ENCODE measurements at regions not wholly inside any gene's neighbourhood (a gene's known extent, or its start where the extent isn't known, plus 50 kb on each side); places are given as distances from the start of the nearest gene placed in this dataset.

GRCh38 chr2:120947982-120948661, 212.5 kb downstream of the GLI2 start:
- Histone ChIP-seq H3K9ac (ENCODE audit: low read depth in 1 of 3, low read length in 3 of 3) (peak overlapping the region in 1 of 3 donors; percentile 40), H3K4me1 (ENCODE audit: control insufficient read depth in 3 of 3, insufficient read depth in 3 of 3, low read length in 3 of 3) (peaks cover 13 to 18% (median 14%) of the 10 kb centered on the region in 3 donors), H3K27ac (ENCODE audit: low read depth, low read length) (no peak overlapping the region), H3K9me3 (ENCODE audit: control insufficient read depth in 3 of 3, low read length in 3 of 3) (no peaks in the 10 kb centered on the region), H3K4me3 (ENCODE audit: low read length in 3 of 3) (no peak overlapping the region), H3K36me3 (ENCODE audit: control insufficient read depth in 3 of 3, insufficient read depth in 3 of 3, low read length in 3 of 3) (no peaks in the 10 kb centered on the region), H3K27me3 (ENCODE audit: control insufficient read depth in 3 of 3, insufficient read depth in 3 of 3, low read length in 3 of 3) (no peaks in the 10 kb centered on the region)

GRCh38 chr2:120948662-120949011, 213.0 kb downstream of the GLI2 start:
- Histone ChIP-seq H3K27me3 (ENCODE audit: control insufficient read depth in 3 of 3, insufficient read depth in 3 of 3, low read length in 3 of 3) (no peaks in the 10 kb centered on the region), H3K9me3 (ENCODE audit: control insufficient read depth in 3 of 3, low read length in 3 of 3) (no peaks in the 10 kb centered on the region), H3K36me3 (ENCODE audit: control insufficient read depth in 3 of 3, insufficient read depth in 3 of 3, low read length in 3 of 3) (no peaks in the 10 kb centered on the region), H3K4me3 (ENCODE audit: low read length in 3 of 3) (no peak overlapping the region), H3K27ac (ENCODE audit: low read depth, low read length) (no peak overlapping the region), H3K9ac (ENCODE audit: low read depth in 1 of 3, low read length in 3 of 3) (peak overlapping the region in 1 of 3 donors; percentile 40), H3K4me1 (ENCODE audit: control insufficient read depth in 3 of 3, insufficient read depth in 3 of 3, low read length in 3 of 3) (peaks cover 13 to 18% (median 14%) of the 10 kb centered on the region in 3 donors)

- no peaks in the 10 kb centered on the region for H3K36me3 ChIP-seq (ENCODE audit: control insufficient read depth in 3 of 3, insufficient read depth in 3 of 3, low read length in 3 of 3)
- peaks cover 13 to 18% (median 14%) of the 10 kb centered on the region in 3 donors for H3K4me1 ChIP-seq (ENCODE audit: control insufficient read depth in 3 of 3, insufficient read depth in 3 of 3, low read length in 3 of 3)
- no peak overlapping the region for H3K27ac ChIP-seq (ENCODE audit: low read depth, low read length)
- H3K9ac ChIP-seq (ENCODE audit: low read depth in 1 of 3, low read length in 3 of 3) = peak overlapping the region in 1 of 3 donors; percentile 40
- no peaks in the 10 kb centered on the region for H3K9me3 ChIP-seq (ENCODE audit: control insufficient read depth in 3 of 3, low read length in 3 of 3)
- H3K27me3 ChIP-seq (ENCODE audit: control insufficient read depth in 3 of 3, insufficient read depth in 3 of 3, low read length in 3 of 3) = no peaks in the 10 kb centered on the region
- no peak overlapping the region for H3K4me3 ChIP-seq (ENCODE audit: low read length in 3 of 3)
Measured at GRCh38 chr2:120949027-120949956, 213.6 kb downstream of the GLI2 start.

GRCh38 chr2:120949957-120950590, 214.4 kb downstream of the GLI2 start:
- Histone ChIP-seq H3K9ac (ENCODE audit: low read depth in 1 of 3, low read length in 3 of 3) (no peak overlapping the region), H3K27me3 (ENCODE audit: control insufficient read depth in 3 of 3, insufficient read depth in 3 of 3, low read length in 3 of 3) (no peaks in the 10 kb centered on the region), H3K9me3 (ENCODE audit: control insufficient read depth in 3 of 3, low read length in 3 of 3) (no peaks in the 10 kb centered on the region), H3K36me3 (ENCODE audit: control insufficient read depth in 3 of 3, insufficient read depth in 3 of 3, low read length in 3 of 3) (no peaks in the 10 kb centered on the region), H3K4me1 (ENCODE audit: control insufficient read depth in 3 of 3, insufficient read depth in 3 of 3, low read length in 3 of 3) (peaks cover 13 to 18% (median 14%) of the 10 kb centered on the region in 3 donors), H3K27ac (ENCODE audit: low read depth, low read length) (no peak overlapping the region), H3K4me3 (ENCODE audit: low read length in 3 of 3) (no peak overlapping the region)

GRCh38 chr2:120951693-120952092, 216.0 kb downstream of the GLI2 start:
- peaks cover 13 to 18% (median 14%) of the 10 kb centered on the region in 3 donors for H3K4me1 ChIP-seq (ENCODE audit: control insufficient read depth in 3 of 3, insufficient read depth in 3 of 3, low read length in 3 of 3)
- H3K27me3 ChIP-seq (ENCODE audit: control insufficient read depth in 3 of 3, insufficient read depth in 3 of 3, low read length in 3 of 3) = no peaks in the 10 kb centered on the region
- no peaks in the 10 kb centered on the region for H3K9me3 ChIP-seq (ENCODE audit: control insufficient read depth in 3 of 3, low read length in 3 of 3)
- H3K4me3 ChIP-seq (ENCODE audit: low read length in 3 of 3) = no peak overlapping the region
- H3K36me3 ChIP-seq (ENCODE audit: control insufficient read depth in 3 of 3, insufficient read depth in 3 of 3, low read length in 3 of 3) = peaks cover 0 to 2% (median 0%) of the 10 kb centered on the region in 3 donors
- no peak overlapping the region for H3K27ac ChIP-seq (ENCODE audit: low read depth, low read length)
- H3K9ac ChIP-seq (ENCODE audit: low read depth in 1 of 3, low read length in 3 of 3) = no peak overlapping the region

GRCh38 chr2:120952318-120952717, 216.7 kb downstream of the GLI2 start:
- Histone ChIP-seq H3K4me1 (ENCODE audit: control insufficient read depth in 3 of 3, insufficient read depth in 3 of 3, low read length in 3 of 3) (peaks cover 13 to 22% (median 14%) of the 10 kb centered on the region in 3 donors), H3K4me3 (ENCODE audit: low read length in 3 of 3) (no peak overlapping the region), H3K9me3 (ENCODE audit: control insufficient read depth in 3 of 3, low read length in 3 of 3) (no peaks in the 10 kb centered on the region), H3K27me3 (ENCODE audit: control insufficient read depth in 3 of 3, insufficient read depth in 3 of 3, low read length in 3 of 3) (no peaks in the 10 kb centered on the region), H3K9ac (ENCODE audit: low read depth in 1 of 3, low read length in 3 of 3) (no peak overlapping the region), H3K27ac (ENCODE audit: low read depth, low read length) (no peak overlapping the region), H3K36me3 (ENCODE audit: control insufficient read depth in 3 of 3, insufficient read depth in 3 of 3, low read length in 3 of 3) (peaks cover 0 to 2% (median 0%) of the 10 kb centered on the region in 3 donors)

GRCh38 chr2:120953066-120953756, 217.5 kb downstream of the GLI2 start:
- H3K36me3 ChIP-seq (ENCODE audit: control insufficient read depth in 3 of 3, insufficient read depth in 3 of 3, low read length in 3 of 3) = peaks cover 0 to 2% (median 0%) of the 10 kb centered on the region in 3 donors
- H3K9me3 ChIP-seq (ENCODE audit: control insufficient read depth in 3 of 3, low read length in 3 of 3) = no peaks in the 10 kb centered on the region
- H3K4me1 ChIP-seq (ENCODE audit: control insufficient read depth in 3 of 3, insufficient read depth in 3 of 3, low read length in 3 of 3) = peaks cover 14 to 24% (median 16%) of the 10 kb centered on the region in 3 donors

GRCh38 chr2:120953843-120954584, 218.3 kb downstream of the GLI2 start:
- Histone ChIP-seq H3K4me3 (ENCODE audit: low read length in 3 of 3) (no peak overlapping the region), H3K36me3 (ENCODE audit: control insufficient read depth in 3 of 3, insufficient read depth in 3 of 3, low read length in 3 of 3) (peaks cover 0 to 2% (median 0%) of the 10 kb centered on the region in 3 donors)

More at GRCh38 chr2:120953066-120953756, 217.5 kb downstream of the GLI2 start:
- H3K9ac ChIP-seq (ENCODE audit: low read depth in 1 of 3, low read length in 3 of 3) = peak overlapping the region in 1 of 3 donors; percentile 8
- no peaks in the 10 kb centered on the region for H3K27me3 ChIP-seq (ENCODE audit: control insufficient read depth in 3 of 3, insufficient read depth in 3 of 3, low read length in 3 of 3)
- no peak overlapping the region for H3K4me3 ChIP-seq (ENCODE audit: low read length in 3 of 3)
- H3K27ac ChIP-seq (ENCODE audit: low read depth, low read length) = no peak overlapping the region

GRCh38 chr2:120954939-120955338, 219.3 kb downstream of the GLI2 start:
- no peak overlapping the region for H3K27ac ChIP-seq (ENCODE audit: low read depth, low read length)
- no peak overlapping the region for H3K4me3 ChIP-seq (ENCODE audit: low read length in 3 of 3)

More at GRCh38 chr2:120953843-120954584, 218.3 kb downstream of the GLI2 start:
- Histone ChIP-seq H3K4me1 (ENCODE audit: control insufficient read depth in 3 of 3, insufficient read depth in 3 of 3, low read length in 3 of 3) (peaks cover 6 to 16% (median 8%) of the 10 kb centered on the region in 3 donors), H3K27ac (ENCODE audit: low read depth, low read length) (no peak overlapping the region), H3K27me3 (ENCODE audit: control insufficient read depth in 3 of 3, insufficient read depth in 3 of 3, low read length in 3 of 3) (no peaks in the 10 kb centered on the region), H3K9me3 (ENCODE audit: control insufficient read depth in 3 of 3, low read length in 3 of 3) (no peaks in the 10 kb centered on the region), H3K9ac (ENCODE audit: low read depth in 1 of 3, low read length in 3 of 3) (no peak overlapping the region)

More at GRCh38 chr2:120954939-120955338, 219.3 kb downstream of the GLI2 start:
- Histone ChIP-seq H3K9me3 (ENCODE audit: control insufficient read depth in 3 of 3, low read length in 3 of 3) (no peaks in the 10 kb centered on the region), H3K4me1 (ENCODE audit: control insufficient read depth in 3 of 3, insufficient read depth in 3 of 3, low read length in 3 of 3) (peaks cover 0 to 10% (median 3%) of the 10 kb centered on the region in 3 donors), H3K9ac (ENCODE audit: low read depth in 1 of 3, low read length in 3 of 3) (no peak overlapping the region), H3K36me3 (ENCODE audit: control insufficient read depth in 3 of 3, insufficient read depth in 3 of 3, low read length in 3 of 3) (peaks cover 0 to 2% (median 0%) of the 10 kb centered on the region in 3 donors), H3K27me3 (ENCODE audit: control insufficient read depth in 3 of 3, insufficient read depth in 3 of 3, low read length in 3 of 3) (no peaks in the 10 kb centered on the region)

All from skeletal muscle tissue (tissue), 3 donors.